ENCODE measurements at regions not wholly inside any gene's neighbourhood (a gene's known extent, or its start where the extent isn't known, plus 50 kb on each side); places are given as distances from the start of the nearest gene placed in this dataset.
"Not testable (repeated sequence)": the region's sequence is repeated elsewhere in the genome, so short reads cannot be mapped to it uniquely, and the experiment has no call there.

GRCh38 chr21:24514081-24514733 is 1093.1 kb downstream of the MRPL39 start:
- DNase-seq, result peak; percentile 9

- no peak for DNase-seq
Observed at GRCh38 chr21:24509131-24509530, 1098.2 kb downstream of the MRPL39 start.

GRCh38 chr21:24486973-24487372 is 1120.3 kb downstream of the MRPL39 start:
- no peak for DNase-seq

GRCh38 chr21:24483361-24483760 is 1123.9 kb downstream of the MRPL39 start:
- not testable (repeated sequence) for DNase-seq

GRCh38 chr21:24470852-24471251 is 1136.4 kb downstream of the MRPL39 start:
- no peak for DNase-seq

GRCh38 chr21:24456358-24456757 is 1150.9 kb downstream of the MRPL39 start:
- DNase-seq, result no peak

- DNase-seq, result no peak
Observed at GRCh38 chr21:24450119-24450518, 1157.2 kb downstream of the MRPL39 start.

GRCh38 chr21:24445517-24445916 is 1161.8 kb downstream of the MRPL39 start:
- no peak for DNase-seq

GRCh38 chr21:24444736-24445135 is 1162.5 kb downstream of the MRPL39 start:
- no peak for DNase-seq

- no peak for DNase-seq
Observed at GRCh38 chr21:24436236-24436635, 1171.0 kb downstream of the MRPL39 start.

GRCh38 chr21:24428591-24429199 is 1178.6 kb downstream of the MRPL39 start:
- peak; percentile 10 for DNase-seq

- no peak for DNase-seq
Observed at GRCh38 chr21:24424776-24425175, 1182.5 kb downstream of the MRPL39 start.

GRCh38 chr21:24423546-24423945 is 1183.7 kb downstream of the MRPL39 start:
- no peak for DNase-seq

- DNase-seq, result no peak
Observed at GRCh38 chr21:24420689-24421088, 1186.6 kb downstream of the MRPL39 start.

- not testable (repeated sequence) for DNase-seq
Observed at GRCh38 chr21:24419641-24420040, 1187.6 kb downstream of the MRPL39 start.

- DNase-seq, result no peak
Observed at GRCh38 chr21:24418671-24419070, 1188.6 kb downstream of the MRPL39 start.

GRCh38 chr21:24411429-24411828 is 1195.9 kb downstream of the MRPL39 start:
- no peak for DNase-seq

GRCh38 chr21:24403221-24403620 is 1204.1 kb downstream of the MRPL39 start:
- no peak for DNase-seq

GRCh38 chr21:24395320-24395923 is 1211.9 kb downstream of the MRPL39 start:
- no peak for DNase-seq

- DNase-seq, result no peak
Observed at GRCh38 chr21:24375201-24375600, 1232.1 kb downstream of the MRPL39 start.

- no peak for DNase-seq
Observed at GRCh38 chr21:24372506-24372905, 1234.8 kb downstream of the MRPL39 start.

GRCh38 chr21:24369746-24370145 is 1237.5 kb downstream of the MRPL39 start:
- DNase-seq, result peak; percentile 23

GRCh38 chr21:24369278-24369677 is 1238.0 kb downstream of the MRPL39 start:
- DNase-seq, result no peak

Data from muscle of arm (tissue), 1 donor.